ENCODE measurements at regions not wholly inside any gene's neighbourhood (a gene's known extent, or its start where the extent isn't known, plus 50 kb on each side); places are given as distances from the start of the nearest gene placed in this dataset.

- BruUV-seq (replicated peaks), result no TSS peak
Measured at GRCh38 chr14:30499358-30499757, 59.6 kb upstream of the G2E3 start.

GRCh38 chr14:30500222-30500621 lies 58.7 kb upstream of the G2E3 start:
- TF ChIP-seq CTCF (IDR thresholded peaks at IDR 0.05; ENCODE audit: unreplicated experiment), result no peak
- intact Hi-C loops (cut with micrococcal nuclease), result no loop called here
- Mint-ChIP-seq H3K27me3 (ENCODE audit: insufficient read depth, unreplicated experiment) (peaks cover 40% of the 10 kb centered on the region), H3K9me3 (ENCODE audit: unreplicated experiment) (no peaks in the 10 kb centered on the region), H3K4me3 (ENCODE audit: unreplicated experiment) (no peak overlapping the region), H3K4me1 (ENCODE audit: insufficient read depth, unreplicated experiment) (no peaks in the 10 kb centered on the region), H3K36me3 (ENCODE audit: insufficient read depth, unreplicated experiment) (no peaks in the 10 kb centered on the region), H3K27ac (ENCODE audit: low read depth, unreplicated experiment) (no peak overlapping the region)
- no peak for DNase-seq (ENCODE audit: unreplicated experiment)
- BruUV-seq (replicated peaks), result no TSS peak
- ChIA-PET POLR2A (no interaction called here), CTCF (no interaction called here)

More at GRCh38 chr14:30499358-30499757, 59.6 kb upstream of the G2E3 start:
- no peak overlapping the region for H3K4me3 Mint-ChIP-seq (ENCODE audit: unreplicated experiment)
- no peaks in the 10 kb centered on the region for H3K36me3 Mint-ChIP-seq (ENCODE audit: insufficient read depth, unreplicated experiment)
- no peaks in the 10 kb centered on the region for H3K9me3 Mint-ChIP-seq (ENCODE audit: unreplicated experiment)
- POLR2A ChIA-PET, result interaction anchor here (0.6 kb wide), 1 partner anchor 10 kb away, joined by 3 read pairs; no protein-coding TSS in a partner anchor
- H3K4me1 Mint-ChIP-seq (ENCODE audit: insufficient read depth, unreplicated experiment), result no peaks in the 10 kb centered on the region
- TF ChIP-seq CTCF (IDR thresholded peaks at IDR 0.05; ENCODE audit: unreplicated experiment), result no peak
- H3K27me3 Mint-ChIP-seq (ENCODE audit: insufficient read depth, unreplicated experiment), result peaks cover 48% of the 10 kb centered on the region
- CTCF ChIA-PET, result interaction anchor here (1.3 kb wide), 1 partner anchor 17 kb away, joined by 5 read pairs; no protein-coding TSS in a partner anchor
- H3K27ac Mint-ChIP-seq (ENCODE audit: low read depth, unreplicated experiment), result no peak overlapping the region
- DNase-seq (ENCODE audit: unreplicated experiment), result no peak
- intact Hi-C loops (cut with micrococcal nuclease), result no loop called here

GRCh38 chr14:30507209-30507608 lies 51.7 kb upstream of the G2E3 start:
- TF ChIP-seq CTCF (IDR thresholded peaks at IDR 0.05; ENCODE audit: unreplicated experiment), result no peak
- DNase-seq (ENCODE audit: unreplicated experiment), result no peak
- Mint-ChIP-seq H3K36me3 (ENCODE audit: insufficient read depth, unreplicated experiment) (no peaks in the 10 kb centered on the region), H3K27ac (ENCODE audit: low read depth, unreplicated experiment) (no peak overlapping the region), H3K4me1 (ENCODE audit: insufficient read depth, unreplicated experiment) (no peaks in the 10 kb centered on the region), H3K9me3 (ENCODE audit: unreplicated experiment) (no peaks in the 10 kb centered on the region), H3K4me3 (ENCODE audit: unreplicated experiment) (no peak overlapping the region), H3K27me3 (ENCODE audit: insufficient read depth, unreplicated experiment) (peaks cover 27% of the 10 kb centered on the region)
- BruUV-seq (replicated peaks), result no TSS peak
- ChIA-PET POLR2A (interaction anchor here (0.6 kb wide), 1 partner anchor 32 kb away, joined by 3 read pairs; no protein-coding TSS in a partner anchor), CTCF (interaction anchor here (0.8 to 1.0 kb wide), 2 partner anchors 224 to 1284 kb away, joined by 3 to 4 read pairs; no protein-coding TSS in a partner anchor)
- intact Hi-C loops (cut with micrococcal nuclease), result no loop called here
